HG03469 (cell line): ENCODE measurements at regions not wholly inside any gene's neighbourhood (a gene's known extent, or its start where the extent isn't known, plus 50 kb on each side); places are given as distances from the start of the nearest gene placed in this dataset.

Experiments used
- ATAC-seq: cut with Tn5 transposase; IDR thresholded peaks from one replicate; pipeline ENCODE4 v1.9.1; 2021; ENCODE audit warnings: mild to moderate bottlenecking, moderate library complexity, moderate number of reproducible peaks; ENCODE audit not compliant: unreplicated experiment

DNA sequence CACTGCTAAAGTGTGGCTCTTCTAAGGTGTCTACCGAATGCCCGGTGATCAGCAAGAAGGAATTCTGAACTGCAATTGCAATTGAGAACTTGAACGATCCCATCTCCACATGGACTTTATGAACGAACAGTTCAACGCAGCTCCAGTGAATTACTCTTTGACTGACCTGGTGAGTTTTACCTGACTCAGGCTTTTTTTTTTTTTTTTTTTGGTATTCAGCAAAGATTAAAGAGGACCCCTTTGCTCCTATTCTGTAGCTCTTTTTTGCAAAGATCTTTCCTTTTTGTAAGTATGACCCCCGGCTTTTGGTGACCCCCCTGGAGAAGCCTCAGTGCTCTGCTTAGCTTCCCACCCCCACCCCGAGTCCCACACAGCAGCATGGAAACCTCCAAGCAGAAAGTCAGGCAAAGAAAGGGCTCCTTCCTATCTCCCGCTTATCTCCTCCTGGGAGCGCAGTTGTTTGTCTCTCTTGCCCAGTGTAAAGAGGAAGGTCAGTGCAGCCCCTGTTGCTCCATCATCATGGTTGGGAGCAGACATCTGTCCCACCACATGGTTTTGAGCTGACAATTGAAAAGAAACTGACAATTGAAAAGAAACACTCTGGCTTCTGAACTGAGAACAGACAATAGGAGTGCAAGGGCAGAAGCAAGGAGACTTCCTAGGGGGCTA, 72.1 kb upstream of the DIO3 start:
- ATAC-seq: no peak

DNA sequence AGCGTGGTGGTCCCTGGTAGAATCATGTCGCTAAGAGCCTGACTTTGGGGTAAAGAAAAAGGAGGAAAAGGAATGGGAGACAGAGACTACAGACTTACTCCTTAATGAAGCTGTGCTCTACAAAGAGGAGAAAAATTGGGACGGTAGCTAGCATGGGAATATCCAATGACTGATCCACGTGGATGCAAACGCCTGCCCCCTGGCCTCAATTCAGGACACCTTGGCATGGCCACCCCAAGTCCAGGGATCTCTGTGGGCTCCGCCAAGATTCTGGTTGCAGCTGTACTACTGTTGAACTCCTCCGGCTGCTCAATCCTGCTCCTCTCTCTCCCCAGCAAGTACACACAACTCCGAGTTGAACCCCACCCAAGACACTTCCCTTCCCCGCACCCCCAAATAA, 70.5 kb upstream of the DIO3 start:
- no peak for ATAC-seq

DNA sequence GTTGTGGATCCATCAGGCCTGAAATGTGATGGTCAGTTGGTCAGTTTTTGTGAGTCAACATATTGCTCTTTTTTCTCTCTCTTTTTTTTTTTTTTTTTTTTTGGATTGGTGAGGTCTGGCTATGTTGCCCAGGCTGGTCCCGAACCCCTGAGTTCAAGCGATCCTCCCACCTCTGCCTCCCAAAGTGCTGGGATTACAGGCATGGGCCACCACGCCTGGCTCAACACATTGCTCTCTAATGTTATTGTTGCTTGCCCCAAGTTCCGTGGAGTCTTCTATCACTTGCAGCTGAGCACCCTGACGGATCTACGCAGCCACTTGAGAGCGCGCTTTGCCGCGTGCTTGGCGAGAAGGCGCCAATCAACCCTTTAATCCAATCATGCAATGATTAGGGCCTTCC, 69.5 kb upstream of the DIO3 start:
- no peak for ATAC-seq

DNA sequence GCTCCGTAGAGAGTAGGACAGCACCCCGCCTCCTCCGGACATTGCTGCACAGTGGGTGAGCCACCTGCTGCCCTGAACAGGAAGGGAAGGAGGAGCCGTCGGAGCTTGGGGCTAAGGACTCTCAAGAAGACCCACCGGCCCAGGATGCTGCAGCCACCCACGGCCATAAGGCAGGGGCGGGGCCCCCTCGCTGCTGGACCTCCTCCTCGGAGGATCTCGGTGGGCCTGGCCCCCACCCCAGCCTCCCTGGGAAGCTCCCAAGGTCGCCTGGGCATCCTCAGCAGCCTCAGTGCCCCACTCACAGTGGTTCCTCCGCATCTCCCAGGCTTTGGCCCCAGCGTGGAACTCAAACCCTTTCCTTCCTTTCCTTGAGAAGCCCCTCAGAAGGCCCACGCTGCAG, 68.6 kb upstream of the DIO3 start:
- no peak for ATAC-seq

DNA sequence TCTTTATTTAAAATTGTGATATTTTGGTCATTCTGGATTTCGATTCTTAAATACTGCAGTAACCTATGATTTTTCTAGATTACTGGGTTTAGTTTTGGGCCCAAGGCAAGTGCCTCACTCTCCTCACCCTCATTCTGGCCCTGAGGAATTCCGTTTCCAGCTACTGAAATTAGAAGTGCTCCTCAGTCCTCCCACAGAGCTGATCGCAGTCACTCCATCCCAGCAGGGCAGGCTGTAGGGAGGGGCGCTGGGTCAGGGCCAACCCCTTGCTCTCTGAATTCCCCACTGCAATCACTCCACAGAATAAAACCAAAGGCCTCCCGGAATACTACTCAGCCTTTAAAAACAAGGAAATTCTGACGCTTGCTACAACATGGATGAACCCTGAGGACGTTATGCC, 66.5 kb upstream of the DIO3 start:
- no peak for ATAC-seq

DNA sequence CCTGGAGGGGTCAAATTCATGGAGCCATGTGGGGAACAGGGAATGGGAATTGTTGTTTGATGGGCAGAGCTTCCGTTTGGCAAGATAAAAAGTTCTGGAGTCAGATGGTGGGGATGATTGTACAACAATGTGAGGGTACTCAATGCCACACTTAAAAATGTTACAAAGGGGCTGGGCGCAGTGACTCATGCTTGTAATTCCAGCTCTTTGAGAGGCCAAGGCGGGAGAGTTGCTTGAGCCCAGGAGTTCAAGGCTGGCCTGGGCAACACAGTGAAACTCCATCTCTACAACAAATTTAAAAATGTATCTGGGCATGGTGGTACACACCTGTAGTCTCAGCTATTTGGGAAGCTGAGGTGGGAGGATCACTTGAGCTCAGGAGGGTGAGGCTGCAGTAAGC, 66.0 kb upstream of the DIO3 start:
- no peak for ATAC-seq

DNA sequence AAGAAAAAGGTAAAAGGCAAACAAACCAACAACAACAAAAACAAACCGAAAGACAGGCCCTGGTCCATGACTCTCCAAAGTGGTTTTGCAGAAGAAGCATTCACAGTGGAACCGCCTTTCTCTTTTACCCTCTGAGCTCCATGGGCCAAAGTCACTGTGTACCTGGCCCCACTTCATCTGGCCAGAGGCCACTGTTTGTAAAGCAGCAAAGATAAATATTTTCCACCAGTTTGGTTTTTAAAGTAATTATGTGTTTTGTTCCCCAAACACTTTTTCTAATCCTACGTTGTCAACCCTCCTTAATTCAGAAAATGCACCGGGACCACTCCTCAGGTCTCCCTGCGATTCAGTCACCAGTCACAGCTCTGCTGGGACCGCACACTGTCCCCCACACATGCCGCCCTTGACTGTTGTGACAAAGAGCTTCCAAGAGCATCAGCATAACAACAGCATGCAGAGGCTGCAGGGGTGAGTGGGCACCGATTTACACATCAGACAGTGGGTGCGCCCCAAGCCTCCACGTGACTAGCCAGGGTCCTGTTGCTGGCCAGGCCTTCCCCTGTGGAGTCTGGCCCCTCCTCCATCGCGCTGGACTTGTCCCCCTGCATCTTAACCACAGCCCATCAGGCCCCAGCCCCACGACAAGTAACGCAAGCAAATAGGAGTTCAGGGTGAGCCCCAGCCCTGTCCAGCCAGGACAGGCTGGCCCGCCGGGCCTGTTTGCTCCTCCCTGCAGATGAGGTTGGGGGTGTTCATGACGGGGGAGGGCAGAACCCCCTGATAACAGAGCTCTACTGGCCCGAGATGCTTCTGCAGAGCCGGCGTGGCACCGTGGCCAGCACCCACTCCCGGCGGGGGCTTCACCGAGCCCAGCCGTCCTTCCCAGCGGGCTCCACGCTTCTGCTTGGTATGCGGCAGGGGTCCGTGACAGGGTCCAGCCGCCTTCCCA, 65.2 kb upstream of the DIO3 start:
- no peak for ATAC-seq

DNA sequence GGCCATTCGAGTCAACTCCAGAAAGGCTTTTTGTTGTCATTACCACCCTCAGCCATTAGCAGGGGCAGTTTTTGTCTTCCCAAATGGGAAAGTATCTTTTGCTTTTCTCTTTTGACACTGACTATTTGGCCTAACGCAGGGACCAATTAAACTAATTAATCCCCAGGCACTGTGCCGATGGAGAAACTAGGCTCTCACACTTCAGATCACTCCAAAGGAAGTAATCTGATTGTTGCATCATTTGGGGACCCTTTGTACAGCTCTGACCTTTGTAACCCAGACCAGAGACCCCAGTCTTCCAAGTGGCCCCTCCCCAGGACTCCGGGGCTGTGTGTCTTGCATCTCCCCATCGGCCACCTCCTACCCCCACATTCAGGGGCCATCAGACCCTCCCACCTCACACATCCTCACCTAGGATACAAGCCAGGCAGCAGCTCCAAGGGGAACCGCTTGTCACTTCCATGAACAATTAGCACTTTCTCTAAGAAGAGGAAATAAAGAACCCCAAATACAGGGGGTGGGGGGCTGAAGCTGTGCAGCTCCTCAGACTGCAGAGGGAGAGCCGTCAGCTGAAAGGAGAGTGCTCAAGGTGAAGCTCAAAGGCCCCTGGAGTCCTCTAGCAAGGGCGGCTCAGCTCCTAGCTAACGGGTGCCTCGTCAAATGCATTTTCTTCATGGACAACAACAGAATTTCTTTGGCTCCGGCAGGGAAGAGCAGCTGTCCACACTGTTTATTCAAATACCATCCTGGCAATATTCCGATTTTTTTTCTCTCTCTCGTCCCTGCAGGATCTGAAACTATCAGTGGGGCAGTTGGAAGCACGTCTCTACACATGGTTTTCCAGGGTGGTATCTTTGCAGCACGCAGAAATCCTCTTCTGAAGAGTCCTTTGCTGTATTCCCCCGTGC, 64.3 kb upstream of the DIO3 start:
- ATAC-seq: no peak

DNA sequence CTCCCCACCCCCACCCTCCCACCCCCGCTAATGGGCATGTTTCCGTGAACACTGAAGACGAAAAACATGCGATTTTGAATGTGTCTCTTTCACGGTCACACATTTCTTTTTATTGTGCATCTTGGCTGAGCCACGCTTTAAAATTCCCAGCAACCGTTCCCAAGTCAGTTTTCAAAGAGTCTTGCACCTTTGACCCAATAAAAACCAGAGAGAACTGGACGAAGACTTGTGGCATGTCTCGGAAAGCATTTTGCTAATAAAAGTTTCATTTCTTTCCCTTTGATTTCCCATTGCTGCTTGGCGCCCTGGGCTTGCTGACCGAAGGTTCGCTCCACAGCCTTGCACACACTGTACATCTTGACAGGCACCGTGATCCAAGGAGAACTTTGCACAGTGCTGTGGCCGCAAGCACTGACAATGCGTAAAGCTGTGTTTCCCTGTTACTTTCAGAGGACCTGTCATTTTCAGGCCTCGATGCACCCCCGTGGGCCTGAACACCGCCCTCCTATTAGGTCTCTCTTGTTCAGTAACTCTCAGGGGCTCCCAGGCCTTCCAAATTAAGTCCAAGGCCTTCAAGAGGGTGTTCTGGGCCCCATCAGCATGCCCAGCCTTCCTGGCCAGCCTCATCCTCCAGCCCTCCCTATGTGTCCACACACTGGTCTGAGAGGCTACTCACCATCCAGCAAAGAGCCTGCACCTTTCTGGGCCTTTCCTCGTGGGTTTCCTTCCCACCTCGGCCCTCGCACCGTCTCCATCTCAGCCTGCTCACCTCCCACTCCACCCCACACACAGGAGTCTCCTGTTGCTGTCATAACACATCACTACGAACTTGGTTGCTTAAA, 63.4 kb upstream of the DIO3 start:
- ATAC-seq: no peak

DNA sequence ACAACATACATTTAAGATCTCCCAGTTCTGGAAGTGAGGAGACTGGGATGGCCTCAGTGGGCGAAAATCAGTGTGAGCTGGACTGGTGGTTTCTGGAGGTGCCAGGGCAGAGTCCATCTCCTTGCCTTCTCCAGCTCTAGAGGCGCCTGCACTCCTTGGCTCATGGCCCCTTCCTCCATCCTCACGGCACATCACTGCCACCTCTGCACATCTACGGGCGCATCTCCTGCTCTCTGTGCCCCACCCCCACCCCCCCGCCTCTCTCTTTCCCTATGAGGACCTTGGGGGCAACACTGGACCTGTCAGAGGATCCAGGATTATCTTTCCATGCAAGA, 62.8 kb upstream of the DIO3 start:
- no peak for ATAC-seq

DNA sequence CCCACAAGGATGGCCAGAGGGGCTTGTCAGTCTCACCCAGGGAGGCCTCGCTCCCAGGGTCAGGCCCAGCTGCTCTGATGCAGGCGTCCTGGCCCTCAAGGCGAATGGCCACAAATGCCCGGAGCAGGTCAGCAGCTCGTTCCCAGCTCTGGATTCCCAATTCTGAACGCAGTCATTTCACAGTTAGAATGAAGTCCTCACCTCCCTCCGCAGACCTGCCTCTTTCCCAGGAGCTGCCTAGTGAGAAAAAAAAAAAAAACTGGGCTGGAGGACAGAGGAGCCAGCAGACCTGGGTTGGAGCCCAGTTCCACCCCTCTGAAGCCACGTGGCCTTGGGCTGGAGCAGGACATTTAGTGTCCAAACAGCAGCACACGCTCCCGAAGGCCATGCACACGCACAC, 62.2 kb upstream of the DIO3 start:
- ATAC-seq: no peak

DNA sequence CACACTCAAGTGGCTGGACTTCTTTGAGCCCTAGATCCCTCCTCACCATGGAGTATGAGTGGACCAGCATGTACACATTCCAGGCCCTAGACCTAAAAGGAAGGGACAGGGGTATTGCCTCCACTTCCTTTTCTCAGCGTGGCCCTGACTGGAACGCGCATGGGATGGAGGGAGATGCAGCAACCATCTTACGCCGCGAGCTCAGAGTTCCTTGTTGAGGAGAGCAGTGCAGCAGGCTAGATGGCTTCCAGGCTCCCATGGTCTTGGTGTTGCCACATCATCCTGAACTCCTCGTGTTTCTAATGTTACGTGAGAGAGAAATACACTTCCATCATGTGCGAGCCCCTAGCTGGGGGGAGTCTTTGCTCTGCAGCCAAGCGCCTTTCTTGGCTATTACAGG, 61.8 kb upstream of the DIO3 start:
- no peak for ATAC-seq

DNA sequence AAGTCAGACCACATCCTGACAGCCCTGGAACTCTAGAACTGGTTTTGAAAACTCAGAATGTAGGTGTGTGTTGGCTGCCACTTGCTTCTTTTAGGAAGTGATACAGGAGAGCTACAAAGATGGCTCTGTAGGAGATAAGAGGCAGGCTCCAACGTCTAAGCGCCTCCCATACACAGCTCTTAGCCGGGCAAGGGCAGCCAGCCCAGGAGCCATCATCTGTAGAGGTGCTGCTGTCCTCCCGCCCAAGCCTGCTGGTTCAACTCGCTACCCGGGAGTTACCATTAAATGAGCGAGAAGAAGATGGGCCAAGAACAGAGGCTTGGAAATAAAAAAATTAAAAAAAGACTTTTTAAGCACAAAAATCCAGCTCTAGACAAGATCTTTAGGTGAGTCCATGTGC, 61.2 kb upstream of the DIO3 start:
- no peak for ATAC-seq

DNA sequence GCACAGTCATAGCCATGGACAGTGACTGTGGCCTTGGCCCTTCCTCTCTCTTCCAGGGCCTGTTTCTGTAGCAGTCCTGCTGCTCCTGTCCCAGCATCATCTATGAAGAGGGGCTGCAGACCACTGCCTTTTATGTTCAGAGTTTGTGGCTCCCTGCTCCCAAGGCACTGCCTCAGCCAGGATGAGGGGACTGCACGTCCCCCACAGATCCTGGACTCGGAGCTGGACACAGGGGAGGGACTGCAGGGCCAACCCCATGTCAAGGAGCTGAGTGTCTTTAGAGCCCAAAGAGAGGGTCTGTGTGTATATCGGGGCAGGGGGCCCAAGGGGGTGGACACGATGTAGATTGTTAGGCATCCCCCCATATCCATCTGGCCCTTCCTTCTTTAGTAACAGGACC, 60.6 kb upstream of the DIO3 start:
- no peak for ATAC-seq

DNA sequence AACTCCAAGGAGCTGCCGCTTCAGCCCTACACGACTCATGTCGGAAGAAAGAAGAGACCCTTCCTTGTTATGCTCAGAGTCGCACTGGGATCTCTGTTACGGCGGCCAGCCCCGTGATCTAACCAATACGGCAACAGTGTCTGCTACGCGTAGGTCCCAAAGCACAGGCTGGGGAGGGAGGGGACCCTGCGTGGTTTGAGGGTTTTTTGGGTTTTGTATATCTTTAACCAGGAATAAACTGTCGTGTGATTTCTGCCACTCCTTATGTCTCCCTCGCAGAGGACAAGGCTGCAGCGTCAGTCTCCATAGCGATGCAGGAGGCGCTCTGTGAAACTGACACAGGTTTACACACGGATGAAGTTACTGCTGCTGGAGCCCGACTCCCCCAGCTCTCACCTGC, 60.0 kb upstream of the DIO3 start:
- ATAC-seq: no peak

DNA sequence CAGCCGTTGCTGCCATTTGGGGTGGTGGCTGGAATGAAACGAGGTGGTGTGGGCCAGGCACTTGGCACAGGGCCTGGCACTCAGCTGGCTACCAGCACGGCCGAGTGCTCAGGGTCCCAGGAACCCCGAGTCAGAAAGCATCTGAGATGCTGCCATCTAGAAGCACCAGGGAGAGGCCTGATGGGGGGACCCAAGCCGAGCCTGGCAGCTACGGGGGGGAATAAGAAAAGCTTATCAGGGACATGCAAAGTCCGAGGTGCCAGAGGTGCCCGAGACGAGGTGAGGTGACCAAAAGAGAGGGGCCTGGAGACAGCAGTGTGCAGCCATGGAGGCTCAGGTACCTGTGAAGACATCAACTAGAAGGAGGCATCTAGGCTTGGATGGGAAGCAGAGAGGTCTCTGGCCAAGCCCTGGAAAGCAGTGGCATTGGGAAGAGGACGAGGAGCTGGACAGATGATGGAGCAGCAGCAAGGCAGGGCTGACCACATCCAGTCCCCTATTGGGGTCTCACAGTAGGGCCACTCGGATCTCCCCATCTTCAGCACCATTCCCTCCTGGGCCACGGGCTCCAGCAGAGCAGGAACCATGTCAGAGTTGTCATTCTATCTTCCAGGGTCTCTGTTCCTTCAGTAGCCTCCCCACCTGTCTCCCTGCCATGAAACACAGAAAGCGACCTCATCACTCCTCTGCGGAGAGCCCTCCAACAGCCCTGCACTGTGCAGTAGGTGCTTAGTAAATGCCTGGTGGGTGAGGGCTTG, 59.3 kb upstream of the DIO3 start:
- no peak for ATAC-seq

DNA sequence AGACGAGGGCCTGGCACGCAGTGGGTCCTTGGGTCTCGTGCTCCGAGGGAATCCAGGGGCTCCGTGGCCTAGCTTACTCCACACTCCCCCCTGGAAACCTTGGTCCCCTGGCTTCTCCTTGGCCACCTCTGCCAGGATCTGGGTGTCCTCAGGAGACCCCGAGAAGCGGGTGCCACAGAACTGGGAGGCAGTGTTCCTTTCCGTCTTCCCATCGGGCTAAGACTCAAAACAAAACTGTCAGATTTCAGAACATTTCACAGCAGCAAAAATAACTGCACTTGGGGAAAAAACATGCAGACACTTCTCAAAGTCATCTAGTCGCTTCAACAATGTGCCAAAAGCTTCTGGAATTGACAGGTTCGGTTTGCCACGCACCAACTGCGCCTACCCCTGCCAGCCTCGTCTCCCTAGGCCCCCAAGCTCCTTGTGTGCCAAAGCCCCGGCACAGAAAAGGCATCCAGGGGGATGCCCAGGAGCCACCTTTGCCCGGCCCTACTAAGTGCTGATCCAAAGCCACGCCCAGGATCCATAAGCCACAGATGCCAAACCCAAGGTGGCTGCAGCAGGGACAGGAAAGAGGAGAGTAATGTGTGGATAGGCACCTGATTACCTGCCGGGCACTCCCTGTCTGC, 58.4 kb upstream of the DIO3 start:
- ATAC-seq: no peak

DNA sequence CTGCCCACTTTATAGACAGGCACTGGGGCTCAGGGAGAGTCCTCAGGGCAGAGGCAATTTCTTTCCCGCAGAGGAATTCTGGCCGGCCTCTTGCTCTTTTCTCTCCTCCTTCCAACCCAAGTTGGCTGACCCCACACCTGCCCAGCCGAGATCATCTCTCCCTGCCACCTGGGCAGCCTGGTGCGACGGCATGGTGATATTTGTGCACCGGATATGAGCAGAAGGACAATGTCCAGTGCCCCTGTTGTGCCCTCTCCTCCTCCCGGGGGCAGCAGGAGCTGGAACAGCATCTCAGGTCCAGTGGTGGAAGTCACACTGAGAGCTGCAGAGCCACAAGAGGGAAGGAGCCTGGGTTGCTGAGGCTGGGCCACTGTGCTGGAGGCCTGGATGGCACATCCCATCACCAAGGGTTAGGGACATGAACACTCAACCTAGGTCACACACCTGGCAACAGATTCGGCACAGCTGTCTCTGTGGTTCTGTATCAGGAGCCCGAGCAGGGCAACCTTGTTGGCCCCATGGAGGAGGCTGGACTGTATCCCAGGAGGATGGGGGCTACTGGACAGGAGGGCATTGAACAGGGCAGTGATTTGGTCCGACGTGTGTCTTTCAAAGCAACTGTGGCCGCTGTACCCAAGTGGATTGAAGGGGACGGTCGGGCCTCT, 57.7 kb upstream of the DIO3 start:
- no peak for ATAC-seq
